CD4-positive, alpha-beta memory T cell (primary cell): ENCODE measurements at regions not wholly inside any gene's neighbourhood (a gene's known extent, or its start where the extent isn't known, plus 50 kb on each side); places are given as distances from the start of the nearest gene placed in this dataset.

ENCODE experiments used
- CTCF ChIA-PET: fragments of 350-600 bp; sonication (Branson Sonifier 250); formaldehyde crosslinking; loops from one replicate; lab custom pipeline; 2021; ENCODE audit warnings: inconsistent platforms; ENCODE audit not compliant: partially characterized antibody; lab: Charles Lee
- POLR2A ChIA-PET: fragments of 350-600 bp; sonication (Branson Sonifier 250); formaldehyde crosslinking; loops from one replicate; lab custom pipeline; 2021; ENCODE audit not compliant: partially characterized antibody; lab: Charles Lee
- DNase-seq, 5 donors: peaks; one replicate each; pipeline versions ENCODE4 v3.0.0 to v3.0.0-alpha.2; 2020 to 2022; ENCODE audit warnings: mixed read lengths in 1 of 5
- H3K27ac ChIP-seq: one replicate; pipeline ENCODE4 v1.7.0; 2013; ENCODE audit warnings: low read depth, low read length
- H3K27me3 ChIP-seq: 2 replicates; pipeline ENCODE4 v1.7.0; 2013; ENCODE audit warnings: mild to moderate bottlenecking, low read length, moderate library complexity; ENCODE audit not compliant: insufficient read depth
- H3K36me3 ChIP-seq: 2 replicates; pipeline ENCODE4 v1.7.0; 2013; ENCODE audit warnings: mild to moderate bottlenecking, low read length, moderate library complexity; ENCODE audit not compliant: insufficient read depth
- H3K4me1 ChIP-seq: 2 replicates; pipeline ENCODE4 v1.7.0; 2013; ENCODE audit warnings: mild to moderate bottlenecking, low read length, moderate library complexity; ENCODE audit not compliant: insufficient read depth
- H3K4me3 ChIP-seq, 2 donors: one replicate each; pipeline ENCODE4 v1.7.0; 2013; ENCODE audit warnings: low read length in 2 of 2, mild to moderate bottlenecking in 1 of 2
- H3K9me3 ChIP-seq, 2 donors: one replicate each; pipeline ENCODE4 v1.7.0; 2013; ENCODE audit warnings: low read length in 2 of 2, control low read depth in 1 of 2; ENCODE audit not compliant: control insufficient read depth in 1 of 2
- H3K27ac Mint-ChIP-seq, 7 donors: one replicate each; pipeline ENCODE4 v1.8.0; 2020 to 2021; ENCODE audit warnings: mixed read lengths in 7 of 7, mild to moderate bottlenecking in 6 of 7, inconsistent platforms in 3 of 7, moderate library complexity in 3 of 7
- H3K27me3 Mint-ChIP-seq, 2 donors: one replicate each; pipeline ENCODE4 v1.8.0; 2020 to 2021; ENCODE audit warnings: mixed read lengths in 2 of 2
- H3K36me3 Mint-ChIP-seq, 2 donors: one replicate each; pipeline ENCODE4 v1.8.0; 2020 to 2021; ENCODE audit warnings: mixed read lengths in 2 of 2, inconsistent platforms in 1 of 2, mild to moderate bottlenecking in 1 of 2
- H3K4me1 Mint-ChIP-seq, 4 donors: one replicate each; pipeline ENCODE4 v1.8.0; 2020 to 2021; ENCODE audit warnings: mixed read lengths in 4 of 4, mild to moderate bottlenecking in 1 of 4
- H3K4me3 Mint-ChIP-seq, 8 donors: one replicate each; pipeline ENCODE4 v1.8.0; 2020 to 2021; ENCODE audit warnings: mixed read lengths in 8 of 8, mild to moderate bottlenecking in 7 of 8, moderate library complexity in 6 of 8, inconsistent platforms in 3 of 8
- H3K9me3 Mint-ChIP-seq, 8 donors: one replicate each; pipeline ENCODE4 v1.8.0; 2020 to 2021; ENCODE audit warnings: mixed read lengths in 8 of 8, mild to moderate bottlenecking in 5 of 8, inconsistent platforms in 3 of 8, moderate library complexity in 1 of 8
- intact Hi-C: fragments of 100-400 bp; cut with micrococcal nuclease; formaldehyde crosslinking; loops from one replicate; pipeline ENCODE4 v1.15.1; 2023

GRCh38 chr1:191222206-191222605 is 744.5 kb upstream of the BRINP3 start:
- H3K36me3 ChIP-seq = no peaks in the 10 kb centered on the region
- POLR2A ChIA-PET = no interaction called here
- H3K4me3 ChIP-seq = no peak overlapping the region
- H3K27ac ChIP-seq = no peak overlapping the region
- no peaks in the 10 kb centered on the region for H3K4me1 ChIP-seq
- no peaks in the 10 kb centered on the region for H3K9me3 ChIP-seq
- peaks cover 4 to 11% (median 7%) of the 10 kb centered on the region in 8 donors for H3K9me3 Mint-ChIP-seq
- no peak overlapping the region for H3K27ac Mint-ChIP-seq
- DNase-seq = no peak
- no peak overlapping the region for H3K4me3 Mint-ChIP-seq
- H3K27me3 Mint-ChIP-seq = no peaks in the 10 kb centered on the region
- intact Hi-C loops = no loop called here
- H3K4me1 Mint-ChIP-seq = no peaks in the 10 kb centered on the region
- CTCF ChIA-PET = no interaction called here
- no peaks in the 10 kb centered on the region for H3K27me3 ChIP-seq
- no peaks in the 10 kb centered on the region for H3K36me3 Mint-ChIP-seq

- ChIA-PET CTCF (no interaction called here), POLR2A (no interaction called here)
- no peak overlapping the region for H3K4me3 Mint-ChIP-seq
- H3K4me1 ChIP-seq = no peaks in the 10 kb centered on the region
- no peaks in the 10 kb centered on the region for H3K4me1 Mint-ChIP-seq
- no peak overlapping the region for H3K4me3 ChIP-seq
- DNase-seq = no peak
- H3K36me3 Mint-ChIP-seq = no peaks in the 10 kb centered on the region
- H3K27ac ChIP-seq = no peak overlapping the region
- H3K9me3 Mint-ChIP-seq = peaks cover 0 to 15% (median 4%) of the 10 kb centered on the region in 8 donors
- H3K36me3 ChIP-seq = no peaks in the 10 kb centered on the region
- no peaks in the 10 kb centered on the region for H3K27me3 ChIP-seq
- H3K27me3 Mint-ChIP-seq = no peaks in the 10 kb centered on the region
- no peaks in the 10 kb centered on the region for H3K9me3 ChIP-seq
- intact Hi-C loops = no loop called here
- no peak overlapping the region for H3K27ac Mint-ChIP-seq
Measured at GRCh38 chr1:191240925-191241324, 763.3 kb upstream of the BRINP3 start.

- POLR2A ChIA-PET = no interaction called here
- no peaks in the 10 kb centered on the region for H3K36me3 Mint-ChIP-seq
- Histone ChIP-seq H3K4me3 (no peak overlapping the region), H3K9me3 (no peaks in the 10 kb centered on the region), H3K4me1 (no peaks in the 10 kb centered on the region), H3K36me3 (no peaks in the 10 kb centered on the region), H3K27me3 (no peaks in the 10 kb centered on the region), H3K27ac (no peak overlapping the region)
- no peak for DNase-seq
- intact Hi-C loops = no loop called here
- peaks cover 3 to 17% (median 13%) of the 10 kb centered on the region in 8 donors for H3K9me3 Mint-ChIP-seq
- CTCF ChIA-PET = no interaction called here
- H3K4me1 Mint-ChIP-seq = no peaks in the 10 kb centered on the region
- no peaks in the 10 kb centered on the region for H3K27me3 Mint-ChIP-seq
- no peak overlapping the region for H3K27ac Mint-ChIP-seq
- no peak overlapping the region for H3K4me3 Mint-ChIP-seq
Measured at GRCh38 chr1:191255354-191256054, 777.8 kb upstream of the BRINP3 start.

GRCh38 chr1:191256917-191257316 is 779.3 kb upstream of the BRINP3 start:
- Histone ChIP-seq H3K4me1 (no peaks in the 10 kb centered on the region), H3K36me3 (no peaks in the 10 kb centered on the region), H3K27me3 (no peaks in the 10 kb centered on the region), H3K9me3 (no peaks in the 10 kb centered on the region), H3K27ac (no peak overlapping the region), H3K4me3 (no peak overlapping the region)
- Mint-ChIP-seq H3K4me1 (no peaks in the 10 kb centered on the region), H3K9me3 (peaks cover 3 to 19% (median 12%) of the 10 kb centered on the region in 8 donors), H3K27me3 (no peaks in the 10 kb centered on the region), H3K4me3 (no peak overlapping the region), H3K27ac (no peak overlapping the region), H3K36me3 (no peaks in the 10 kb centered on the region)
- no peak for DNase-seq
- ChIA-PET CTCF (no interaction called here), POLR2A (no interaction called here)
- intact Hi-C loops = no loop called here

- no peaks in the 10 kb centered on the region for H3K4me1 ChIP-seq
- Mint-ChIP-seq H3K4me1 (no peaks in the 10 kb centered on the region), H3K4me3 (no peak overlapping the region), H3K27me3 (no peaks in the 10 kb centered on the region), H3K27ac (no peak overlapping the region), H3K36me3 (no peaks in the 10 kb centered on the region), H3K9me3 (peaks cover 0 to 20% (median 14%) of the 10 kb centered on the region in 8 donors)
- POLR2A ChIA-PET = no interaction called here
- no peak for DNase-seq
- no peaks in the 10 kb centered on the region for H3K27me3 ChIP-seq
- no peak overlapping the region for H3K27ac ChIP-seq
- intact Hi-C loops = no loop called here
- no peaks in the 10 kb centered on the region for H3K36me3 ChIP-seq
- H3K4me3 ChIP-seq = no peak overlapping the region
- CTCF ChIA-PET = no interaction called here
- no peaks in the 10 kb centered on the region for H3K9me3 ChIP-seq
Measured at GRCh38 chr1:191260056-191260455, 782.4 kb upstream of the BRINP3 start.

- intact Hi-C loops = no loop called here
- no peaks in the 10 kb centered on the region for H3K4me1 ChIP-seq
- no peak for DNase-seq
- ChIA-PET CTCF (no interaction called here), POLR2A (no interaction called here)
- H3K9me3 ChIP-seq = no peaks in the 10 kb centered on the region
- no peaks in the 10 kb centered on the region for H3K36me3 Mint-ChIP-seq
- H3K27ac Mint-ChIP-seq = no peak overlapping the region
- H3K27me3 ChIP-seq = no peaks in the 10 kb centered on the region
- no peak overlapping the region for H3K27ac ChIP-seq
- H3K27me3 Mint-ChIP-seq = no peaks in the 10 kb centered on the region
- H3K4me3 ChIP-seq = no peak overlapping the region
- H3K9me3 Mint-ChIP-seq = peaks cover 0 to 24% (median 12%) of the 10 kb centered on the region in 8 donors
- no peaks in the 10 kb centered on the region for H3K36me3 ChIP-seq
- H3K4me1 Mint-ChIP-seq = no peaks in the 10 kb centered on the region
- no peak overlapping the region for H3K4me3 Mint-ChIP-seq
Measured at GRCh38 chr1:191261111-191261510, 783.4 kb upstream of the BRINP3 start.

- DNase-seq = no peak
- no peaks in the 10 kb centered on the region for H3K4me1 ChIP-seq
- H3K9me3 ChIP-seq = peaks cover 0 to 7% of the 10 kb centered on the region in 2 donors
- no peak overlapping the region for H3K4me3 Mint-ChIP-seq
- H3K4me3 ChIP-seq = no peak overlapping the region
- intact Hi-C loops = no loop called here
- CTCF ChIA-PET = no interaction called here
- no peaks in the 10 kb centered on the region for H3K36me3 Mint-ChIP-seq
- no peak overlapping the region for H3K27ac ChIP-seq
- H3K4me1 Mint-ChIP-seq = no peaks in the 10 kb centered on the region
- no peaks in the 10 kb centered on the region for H3K27me3 Mint-ChIP-seq
- H3K36me3 ChIP-seq = no peaks in the 10 kb centered on the region
- H3K9me3 Mint-ChIP-seq = peaks cover 0 to 31% (median 11%) of the 10 kb centered on the region in 8 donors
- no peak overlapping the region for H3K27ac Mint-ChIP-seq
- no peaks in the 10 kb centered on the region for H3K27me3 ChIP-seq
- POLR2A ChIA-PET = no interaction called here
Measured at GRCh38 chr1:191279266-191279800, 801.7 kb upstream of the BRINP3 start.
